H1 (cell line): ENCODE measurements at regions not wholly inside any gene's neighbourhood (a gene's known extent, or its start where the extent isn't known, plus 50 kb on each side); places are given as distances from the start of the nearest gene placed in this dataset.

Source experiments
- CTCF ChIA-PET: fragments of 300-600 bp; sonication (Branson Sonifier 250); formaldehyde crosslinking; loops from one replicate; lab custom pipeline; 2021; ENCODE audit not compliant: partially characterized antibody; lab: Charles Lee
- POLR2A ChIA-PET: fragments of 300-600 bp; sonication (Branson Sonifier 250); formaldehyde crosslinking; loops from one replicate; lab custom pipeline; 2021; ENCODE audit warnings: inconsistent platforms; ENCODE audit not compliant: partially characterized antibody; lab: Charles Lee
- DNase-seq, 2 experiments: peaks; one replicate each; pipeline versions ENCODE4 v3.0.0 to v3.0.0-alpha.2; 2010 to 2022; ENCODE audit warnings: low spot score in 2 of 2, low read depth in 1 of 2, mixed read lengths in 1 of 2
- FAIRE-seq: peaks from 2 replicates; lab custom pipeline; 2011; peaks lifted over from hg19 to GRCh38; lab: Jason Lieb, UNC
- H2AFZ ChIP-seq: 2 replicates; pipeline ENCODE4 v1.8.1; 2012; ENCODE audit warnings: low read length, inconsistent platforms
- H2AK5ac ChIP-seq: 2 replicates; pipeline ENCODE4 v1.6.1; 2013; ENCODE audit warnings: low read depth, low read length
- H2BK120ac ChIP-seq: replicated peaks from 2 replicates; pipeline ENCODE3; 2013; ENCODE audit warnings: low read depth, low read length, inconsistent platforms
- H2BK12ac ChIP-seq: 2 replicates; pipeline ENCODE4 v1.6.1; 2013; ENCODE audit warnings: low read depth, low read length
- H2BK15ac ChIP-seq: 2 replicates; pipeline ENCODE4 v1.6.1; 2013; ENCODE audit warnings: low read length
- H2BK20ac ChIP-seq: 2 replicates; pipeline ENCODE4 v1.6.1; 2013; ENCODE audit warnings: low read length
- H2BK5ac ChIP-seq: 2 replicates; pipeline ENCODE4 v1.6.1; 2013; ENCODE audit warnings: low read depth, low read length
- H3K14ac ChIP-seq: 2 replicates; pipeline ENCODE4 v1.6.1; 2013; ENCODE audit warnings: inconsistent platforms; ENCODE audit not compliant: insufficient read length
- H3K18ac ChIP-seq: 2 replicates; pipeline ENCODE4 v1.6.1; 2013; ENCODE audit warnings: low read length; ENCODE audit errors: extremely low read depth
- H3K23ac ChIP-seq: 2 replicates; pipeline ENCODE4 v1.6.1; 2013; ENCODE audit warnings: inconsistent platforms; ENCODE audit not compliant: insufficient read length
- H3K23me2 ChIP-seq: 2 replicates; pipeline ENCODE4 v1.6.1; 2013; ENCODE audit warnings: low read depth, low read length
- H3K27ac ChIP-seq: 2 replicates; pipeline ENCODE4 v1.6.1; 2011; ENCODE audit warnings: low read depth, low read length, inconsistent platforms
- H3K27me3 ChIP-seq, 4 experiments: replicated peaks in 1 of 4; 1 replicate in 1 of 4; 2 replicates in 3 of 4; pipeline versions ENCODE4 v1.6.1 to v1.8.1; 2011 to 2013; ENCODE audit warnings: low read length in 3 of 4, mild to moderate bottlenecking in 3 of 4, inconsistent platforms in 2 of 4, mixed read lengths in 2 of 4, moderate library complexity in 1 of 4; ENCODE audit not compliant: control insufficient read depth in 3 of 4, insufficient read depth in 3 of 4; ENCODE audit errors: extremely low read depth in 1 of 4
- H3K36me3 ChIP-seq, 4 experiments: 2 replicates each; pipeline versions ENCODE4 v1.6.1 to v1.8.1; 2011 to 2013; ENCODE audit warnings: mild to moderate bottlenecking in 4 of 4, low read length in 3 of 4, moderate library complexity in 2 of 4, control low read depth in 1 of 4, inconsistent platforms in 1 of 4; ENCODE audit not compliant: insufficient read depth in 4 of 4, control insufficient read depth in 2 of 4
- H3K4ac ChIP-seq: replicated peaks from 2 replicates; pipeline ENCODE3; 2013; ENCODE audit warnings: low read length, low read depth, mixed read lengths, inconsistent platforms; ENCODE audit not compliant: insufficient read length
- H3K4me1 ChIP-seq, 4 experiments: replicated peaks in 1 of 4; 1 replicate in 1 of 4; 2 replicates in 3 of 4; pipeline versions ENCODE4 v1.6.1 to v1.8.1; 2011 to 2013; ENCODE audit warnings: low read length in 3 of 4, inconsistent platforms in 2 of 4, mixed read lengths in 1 of 4; ENCODE audit not compliant: insufficient read depth in 4 of 4, control insufficient read depth in 3 of 4
- H3K4me2 ChIP-seq, 2 experiments: 2 replicates each; pipeline versions ENCODE4 v1.6.1 to v1.8.1; 2011 to 2013; ENCODE audit warnings: low read depth in 2 of 2, low read length in 2 of 2, control low read depth in 1 of 2, inconsistent platforms in 1 of 2, mild to moderate bottlenecking in 1 of 2; ENCODE audit not compliant: insufficient read depth in 1 of 2
- H3K4me3 ChIP-seq, 4 experiments: fragments of 200-600, 300-600 bp in 1 of 4; sonication (generic), shearing (Covaris generic), sonication (Bioruptor Twin) in 1 of 4; 2 replicates each; pipeline versions ENCODE4 v1.5.1 to v1.8.1; 2011 to 2016; ENCODE audit warnings: low read length in 4 of 4, low read depth in 3 of 4, control low read depth in 2 of 4, inconsistent platforms in 2 of 4, mild to moderate bottlenecking in 2 of 4, mixed read lengths in 1 of 4, moderate library complexity in 1 of 4; ENCODE audit not compliant: insufficient read depth in 2 of 4; ENCODE audit errors: extremely low read depth in 1 of 4
- H3K56ac ChIP-seq: replicated peaks from 2 replicates; pipeline ENCODE3; 2013; ENCODE audit warnings: low read depth, mild to moderate bottlenecking, mixed read lengths, low read length, inconsistent platforms; ENCODE audit not compliant: insufficient read length
- H3K79me1 ChIP-seq: 2 replicates; pipeline ENCODE4 v1.6.1; 2013; ENCODE audit warnings: low read depth, low read length, control low read depth
- H3K79me2 ChIP-seq, 2 experiments: 2 replicates each; pipeline versions ENCODE4 v1.6.1 to v1.8.1; 2012 to 2013; ENCODE audit warnings: low read length in 2 of 2, mild to moderate bottlenecking in 2 of 2, inconsistent platforms in 1 of 2; ENCODE audit not compliant: insufficient read depth in 2 of 2, control insufficient read depth in 1 of 2
- H3K9ac ChIP-seq, 4 experiments: replicated peaks in 1 of 4; 1 replicate in 1 of 4; 2 replicates in 3 of 4; pipeline versions ENCODE4 v1.6.1 to v1.8.1; 2011 to 2013; ENCODE audit warnings: low read depth in 3 of 4, low read length in 3 of 4, control low read depth in 2 of 4, mild to moderate bottlenecking in 2 of 4, moderate library complexity in 2 of 4, inconsistent platforms in 1 of 4; ENCODE audit errors: extremely low read depth in 1 of 4
- H3K9me3 ChIP-seq, 2 experiments: 2 replicates each; pipeline versions ENCODE4 v1.6.1 to v1.8.1; 2012 to 2013; ENCODE audit warnings: mild to moderate bottlenecking in 2 of 2, moderate library complexity in 2 of 2, control low read depth in 1 of 2, inconsistent platforms in 1 of 2, low read depth in 1 of 2, low read length in 1 of 2, mixed read lengths in 1 of 2; ENCODE audit not compliant: insufficient read depth in 2 of 2
- H4K20me1 ChIP-seq, 2 experiments: replicated peaks in 1 of 2; 2 replicates each; pipeline versions ENCODE3 to v1.8.1; 2011 to 2013; ENCODE audit warnings: inconsistent platforms in 2 of 2, low read length in 2 of 2, mild to moderate bottlenecking in 1 of 2; ENCODE audit not compliant: insufficient read depth in 2 of 2, control insufficient read depth in 1 of 2
- H4K5ac ChIP-seq: 2 replicates; pipeline ENCODE4 v1.6.1; 2013; ENCODE audit warnings: low read length, low read depth, mixed read lengths, inconsistent platforms; ENCODE audit not compliant: insufficient read length
- H4K8ac ChIP-seq: 2 replicates; pipeline ENCODE4 v1.8.0; 2013; ENCODE audit warnings: mild to moderate bottlenecking, moderate library complexity, low read length, inconsistent platforms; ENCODE audit not compliant: insufficient read depth; ENCODE audit errors: extremely low read depth
- H4K91ac ChIP-seq: replicated peaks from 2 replicates; pipeline ENCODE3; 2013; ENCODE audit warnings: low read length, mixed read lengths, inconsistent platforms; ENCODE audit not compliant: insufficient read length
- ATF3 ChIP-seq: IDR thresholded peaks from 2 replicates; pipeline ENCODE4 v1.6.1; 2011; ENCODE audit warnings: low read depth, mild to moderate bottlenecking, low read length; ENCODE audit not compliant: insufficient read depth
- JUND ChIP-seq: IDR thresholded peaks from 2 replicates; pipeline ENCODE4 v1.6.1; 2011; ENCODE audit warnings: mild to moderate bottlenecking, improper control_type of control experiment, low read length
- KDM1A ChIP-seq: fragments of 200-600, 300-600 bp; sonication (generic); IDR thresholded peaks from 2 replicates; pipeline ENCODE4 v1.7.1; 2016; ENCODE audit warnings: mild to moderate bottlenecking, low read length, borderline replicate concordance
- NANOG ChIP-seq: IDR thresholded peaks from 2 replicates; pipeline ENCODE4 v1.6.1; 2011; ENCODE audit warnings: low read length, low read depth, mild to moderate bottlenecking, inconsistent platforms; ENCODE audit not compliant: insufficient read depth, poor library complexity, severe bottlenecking
- PHF8 ChIP-seq: fragments of 200-600 bp; sonication (generic); conservative IDR thresholded peaks from 2 replicates; pipeline ENCODE4 v1.7.1; 2012; ENCODE audit warnings: low read depth, mild to moderate bottlenecking, inconsistent platforms, low read length, moderate library complexity
- RBBP5 ChIP-seq: IDR thresholded peaks from 2 replicates; pipeline ENCODE4 v1.7.1; 2012; ENCODE audit warnings: low read depth, mild to moderate bottlenecking, inconsistent platforms, low read length, moderate library complexity, borderline replicate concordance
- RFX5 ChIP-seq: IDR thresholded peaks from 2 replicates; pipeline ENCODE4 v1.6.1; 2011; ENCODE audit warnings: low read depth, low read length, improper control_type of control experiment, borderline replicate concordance
- TBP ChIP-seq: IDR thresholded peaks from 2 replicates; pipeline ENCODE4 v1.6.1; 2011; ENCODE audit warnings: low read depth, low read length, improper control_type of control experiment
- TEAD4 ChIP-seq: IDR thresholded peaks from 2 replicates; pipeline ENCODE4 v1.6.1; 2012; ENCODE audit warnings: low read depth, low read length, inconsistent platforms, mixed read lengths
- ZNF274 ChIP-seq: IDR thresholded peaks from 2 replicates; pipeline ENCODE4 v1.7.0; 2012; ENCODE audit warnings: low read length, borderline replicate concordance; ENCODE audit errors: extremely low read depth

DNA sequence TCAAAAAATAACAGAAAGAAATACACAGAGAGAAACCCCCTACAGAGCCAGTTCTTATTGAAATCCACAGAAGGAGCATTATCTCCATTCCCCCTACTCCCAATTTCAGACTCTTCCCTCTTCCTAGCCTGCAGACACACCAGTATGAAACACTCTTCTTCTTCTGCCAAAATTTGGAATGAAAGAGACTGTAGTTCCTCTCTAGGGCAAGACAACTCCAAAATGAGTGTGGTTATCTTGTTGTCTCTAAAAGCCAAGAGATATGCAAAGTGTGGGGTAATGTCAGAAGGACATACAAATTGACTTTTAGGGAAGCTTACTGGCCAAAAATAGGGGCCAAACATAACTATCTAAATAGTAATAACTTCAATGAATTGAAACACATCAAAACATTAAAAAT, 337.1 kb upstream of the SETBP1 start:
- Histone ChIP-seq H3K4ac (no peak overlapping the region), H3K23ac (no peak overlapping the region), H3K27me3 (no peaks in the 10 kb centered on the region), H2AK5ac (no peak overlapping the region), H3K4me3 (no peak overlapping the region), H3K9ac (no peak overlapping the region), H4K5ac (no peak overlapping the region), H3K4me2 (no peak overlapping the region), H2BK20ac (no peak overlapping the region), H3K4me1 (no peaks in the 10 kb centered on the region), H3K79me2 (no peaks in the 10 kb centered on the region), H2BK5ac (no peak overlapping the region), H3K36me3 (no peaks in the 10 kb centered on the region), H2AFZ (no peak overlapping the region; the same call in 1 of the 2 replicates), H3K79me1 (no peaks in the 10 kb centered on the region), H3K56ac (no peak overlapping the region), H2BK12ac (no peak overlapping the region), H2BK120ac (no peak overlapping the region), H3K18ac (no peak overlapping the region), H4K20me1 (no peaks in the 10 kb centered on the region), H4K8ac (no peak overlapping the region), H2BK15ac (no peak overlapping the region), H3K23me2 (no peaks in the 10 kb centered on the region), H4K91ac (no peak overlapping the region), H3K9me3 (no peaks in the 10 kb centered on the region), H3K14ac (no peak overlapping the region), H3K27ac (no peak overlapping the region)
- DNase-seq (no peak), FAIRE-seq (no peak)
- ChIA-PET POLR2A (no interaction called here), CTCF (no interaction called here)
- TF ChIP-seq TEAD4 (no peak), ZNF274 (no peak), ATF3 (no peak), RFX5 (no peak), PHF8 (no peak), NANOG (no peak), TBP (no peak), JUND (no peak), KDM1A (no peak), RBBP5 (no peak)
